Cardiac fibroblast (primary cell): ENCODE measurements at regions not wholly inside any gene's neighbourhood (a gene's known extent, or its start where the extent isn't known, plus 50 kb on each side); places are given as distances from the start of the nearest gene placed in this dataset.
A peak's percentile ranks its signal among the peaks of the same experiment; 100 is the strongest.

ENCODE experiments used
- DNase-seq, 2 donors: peaks; one replicate each; pipeline versions ENCODE4 v3.0.0 to v3.0.0-alpha.2; 2010; ENCODE audit warnings: low read depth in 2 of 2
- H3K4me3 ChIP-seq, 2 donors: replicated peaks in 1 of 2; 1 replicate in 1 of 2; 2 replicates in 1 of 2; pipeline ENCODE4 v1.5.1; 2011; ENCODE audit warnings: low read depth in 2 of 2, low read length in 2 of 2, mild to moderate bottlenecking in 2 of 2, moderate library complexity in 1 of 2
- TF ChIP-seq, protein P1 (sequence below): IDR thresholded peaks from one replicate; pipeline ENCODE4 v1.5.1; 2011; ENCODE audit warnings: low read depth, mild to moderate bottlenecking, low read length, inconsistent platforms

DNA sequence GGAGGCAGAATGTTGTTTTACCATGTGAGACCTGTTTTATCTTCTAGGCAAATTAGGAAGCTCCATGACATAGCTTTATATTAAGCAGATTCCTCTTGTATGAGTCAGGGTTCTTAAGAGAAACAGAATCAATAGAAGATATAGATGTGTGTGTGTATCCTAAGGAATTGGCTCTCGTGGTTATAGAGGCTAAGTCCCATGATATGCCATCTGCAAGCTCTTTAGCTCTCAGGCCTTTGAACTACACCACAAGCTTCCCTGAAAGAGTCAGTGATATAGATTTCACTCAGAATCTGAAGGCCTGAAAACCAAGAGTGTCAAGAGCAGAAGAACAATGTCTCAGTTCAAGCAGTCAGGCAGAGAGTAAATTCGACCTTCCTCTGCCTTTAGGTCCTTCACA is 365.8 kb upstream of the ZNF608 start:
- no peak overlapping the region for H3K4me3 ChIP-seq
- DNase-seq = peak; percentile 18 to 53
- TF ChIP-seq, protein P1, sequence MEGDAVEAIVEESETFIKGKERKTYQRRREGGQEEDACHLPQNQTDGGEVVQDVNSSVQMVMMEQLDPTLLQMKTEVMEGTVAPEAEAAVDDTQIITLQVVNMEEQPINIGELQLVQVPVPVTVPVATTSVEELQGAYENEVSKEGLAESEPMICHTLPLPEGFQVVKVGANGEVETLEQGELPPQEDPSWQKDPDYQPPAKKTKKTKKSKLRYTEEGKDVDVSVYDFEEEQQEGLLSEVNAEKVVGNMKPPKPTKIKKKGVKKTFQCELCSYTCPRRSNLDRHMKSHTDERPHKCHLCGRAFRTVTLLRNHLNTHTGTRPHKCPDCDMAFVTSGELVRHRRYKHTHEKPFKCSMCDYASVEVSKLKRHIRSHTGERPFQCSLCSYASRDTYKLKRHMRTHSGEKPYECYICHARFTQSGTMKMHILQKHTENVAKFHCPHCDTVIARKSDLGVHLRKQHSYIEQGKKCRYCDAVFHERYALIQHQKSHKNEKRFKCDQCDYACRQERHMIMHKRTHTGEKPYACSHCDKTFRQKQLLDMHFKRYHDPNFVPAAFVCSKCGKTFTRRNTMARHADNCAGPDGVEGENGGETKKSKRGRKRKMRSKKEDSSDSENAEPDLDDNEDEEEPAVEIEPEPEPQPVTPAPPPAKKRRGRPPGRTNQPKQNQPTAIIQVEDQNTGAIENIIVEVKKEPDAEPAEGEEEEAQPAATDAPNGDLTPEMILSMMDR = no peak

- no peak overlapping the region for H3K4me3 ChIP-seq
- DNase-seq = no peak
- TF ChIP-seq, protein P1 = no peak
Observed at GRCh38 chr5:125113328-125113727, 366.9 kb upstream of the ZNF608 start.

DNA sequence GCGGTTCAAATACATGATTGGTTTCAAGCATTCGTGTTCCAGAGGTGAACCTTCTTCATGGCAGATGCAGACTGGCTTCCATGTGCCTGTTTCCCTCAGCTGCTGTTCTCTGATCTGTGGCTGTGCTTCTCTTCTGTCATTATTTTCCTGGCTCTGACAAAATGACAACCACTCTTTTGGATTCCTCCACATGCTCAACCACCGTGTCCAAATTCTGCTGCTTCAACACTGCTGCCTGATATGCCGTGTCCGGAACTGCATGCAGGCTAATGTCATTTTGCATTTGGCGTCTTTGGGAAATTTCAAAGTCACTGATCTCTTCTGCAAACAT is 368.7 kb upstream of the ZNF608 start:
- no peak overlapping the region for H3K4me3 ChIP-seq
- TF ChIP-seq, protein P1 = no peak
- no peak for DNase-seq

DNA sequence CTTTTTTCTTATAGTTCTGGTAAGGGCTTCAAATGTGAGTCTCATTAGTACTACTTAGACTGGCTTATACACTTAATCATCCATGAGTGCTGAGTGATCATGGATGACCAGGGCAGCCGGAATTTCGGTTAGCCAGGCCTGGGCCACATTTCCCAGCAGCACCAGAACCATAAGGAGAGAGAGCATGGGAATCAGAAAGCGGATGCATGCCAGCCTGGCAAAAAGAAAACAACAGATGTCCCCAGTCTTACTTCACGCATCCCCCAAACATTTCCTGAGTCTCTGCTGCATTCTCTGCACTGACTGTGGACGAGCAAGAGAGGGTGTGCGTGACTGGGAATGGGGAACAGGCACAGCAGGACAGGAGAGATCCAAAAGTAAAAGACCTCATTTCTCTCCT is 371.1 kb upstream of the ZNF608 start:
- TF ChIP-seq, protein P1 = no peak
- H3K4me3 ChIP-seq = no peak overlapping the region
- DNase-seq = no peak

GRCh38 chr5:125120012-125120411 is 373.6 kb upstream of the ZNF608 start:
- TF ChIP-seq, protein P1 = no peak

GRCh38 chr5:125125031-125125823 is 378.8 kb upstream of the ZNF608 start:
- TF ChIP-seq, protein P1 = no peak
- peak in 1 of 2 donors; percentile 26 for DNase-seq
- H3K4me3 ChIP-seq = no peak overlapping the region

More at GRCh38 chr5:125120012-125120411, 373.6 kb upstream of the ZNF608 start:
- DNase-seq = no peak
- no peak overlapping the region for H3K4me3 ChIP-seq

DNA sequence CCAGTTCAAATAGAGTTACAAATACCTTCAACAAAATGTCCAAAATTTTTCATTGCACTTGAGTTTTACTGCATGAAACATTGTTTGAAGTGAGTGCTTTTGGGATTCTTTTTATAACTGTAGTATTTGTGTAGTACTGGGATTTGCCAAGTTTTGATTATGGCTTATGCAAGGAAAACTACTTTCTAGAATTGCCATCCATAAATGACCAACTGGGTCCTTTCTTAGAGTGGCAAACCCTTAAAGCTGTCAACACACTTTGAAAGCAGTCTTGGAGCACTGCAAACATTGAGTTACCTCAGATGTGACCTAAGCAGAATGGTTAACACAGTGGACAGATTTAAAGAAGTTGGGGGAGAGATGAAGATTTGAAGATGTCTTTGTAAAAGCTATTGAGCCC is 379.6 kb upstream of the ZNF608 start:
- TF ChIP-seq, protein P1 = no peak
- DNase-seq = no peak
- no peak overlapping the region for H3K4me3 ChIP-seq
